Stimulated activated CD4-positive, alpha-beta T cell treated with anti-CD3 and anti-CD28 coated beads, TNF-alpha, amount 100 ng/mL, for 24 hours (primary cell): ENCODE measurements at regions not wholly inside any gene's neighbourhood (a gene's known extent, or its start where the extent isn't known, plus 50 kb on each side); places are given as distances from the start of the nearest gene placed in this dataset.

Experiments used
- DNase-seq, 3 experiments: peaks; one replicate each; pipeline ENCODE4 v3.0.0-alpha.2; 2020; ENCODE audit warnings: low read depth in 3 of 3

DNA sequence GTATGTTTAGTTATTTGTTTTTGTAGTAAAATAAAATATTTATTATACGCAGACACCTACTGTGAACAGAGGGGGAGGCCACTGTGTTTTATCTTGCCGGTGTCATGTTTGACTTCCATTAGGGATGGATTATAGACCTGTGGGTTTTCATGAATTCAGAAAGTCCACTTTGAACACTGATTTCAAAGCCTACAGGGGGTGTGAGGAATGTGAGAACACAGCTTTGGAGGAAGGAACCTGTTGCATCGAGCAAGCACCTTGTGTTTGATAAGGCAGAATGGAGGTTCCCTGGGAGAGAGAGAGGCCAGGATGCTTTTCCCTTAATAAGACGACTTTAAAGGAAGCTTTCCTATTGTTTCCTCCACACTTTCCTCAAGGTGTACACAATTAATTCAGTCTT lies 665.0 kb upstream of the MGMT start:
- no peak for DNase-seq

DNA sequence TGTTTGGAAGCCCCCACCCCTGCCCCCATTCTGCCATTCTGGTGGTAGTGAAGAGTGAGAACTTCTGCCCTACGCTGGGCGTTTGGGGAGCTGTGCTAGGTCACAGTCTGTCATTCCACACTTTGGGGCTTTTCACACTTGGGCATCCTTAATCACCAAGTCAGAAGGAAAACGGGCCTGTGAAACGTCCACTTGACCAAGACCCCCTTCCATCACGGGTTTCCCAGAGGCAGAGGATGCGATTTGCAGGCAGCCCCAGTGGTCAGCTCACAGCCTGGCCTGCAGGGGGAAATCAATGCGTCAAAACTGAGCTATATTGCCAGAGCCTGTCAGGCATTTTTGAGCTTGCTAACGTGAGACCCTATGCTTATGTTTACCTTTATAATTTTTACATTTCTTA lies 663.3 kb upstream of the MGMT start:
- no peak for DNase-seq

GRCh38 chr10:128804411-128804810 lies 662.6 kb upstream of the MGMT start:
- DNase-seq = no peak

GRCh38 chr10:128808921-128809440 lies 658.1 kb upstream of the MGMT start:
- no peak for DNase-seq

DNA sequence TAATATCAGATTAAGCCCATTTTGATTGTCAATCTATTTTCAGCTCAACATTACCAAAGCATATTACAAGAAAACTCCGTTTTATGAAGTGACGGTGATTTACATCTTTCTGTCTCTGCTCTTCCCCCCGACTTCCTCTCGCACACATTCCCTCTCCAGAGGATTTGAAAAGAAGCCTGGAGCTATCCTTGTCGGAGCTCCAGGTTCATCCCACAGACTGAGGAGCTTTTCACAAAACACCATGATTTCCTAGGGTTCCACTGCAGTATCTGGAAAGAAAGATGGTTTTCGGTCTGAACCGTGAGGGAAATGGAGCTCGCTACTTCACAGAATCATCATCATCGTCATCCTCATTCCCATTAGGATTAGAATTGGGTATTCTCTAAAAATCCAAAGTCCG lies 655.5 kb upstream of the MGMT start:
- no peak for DNase-seq

DNA sequence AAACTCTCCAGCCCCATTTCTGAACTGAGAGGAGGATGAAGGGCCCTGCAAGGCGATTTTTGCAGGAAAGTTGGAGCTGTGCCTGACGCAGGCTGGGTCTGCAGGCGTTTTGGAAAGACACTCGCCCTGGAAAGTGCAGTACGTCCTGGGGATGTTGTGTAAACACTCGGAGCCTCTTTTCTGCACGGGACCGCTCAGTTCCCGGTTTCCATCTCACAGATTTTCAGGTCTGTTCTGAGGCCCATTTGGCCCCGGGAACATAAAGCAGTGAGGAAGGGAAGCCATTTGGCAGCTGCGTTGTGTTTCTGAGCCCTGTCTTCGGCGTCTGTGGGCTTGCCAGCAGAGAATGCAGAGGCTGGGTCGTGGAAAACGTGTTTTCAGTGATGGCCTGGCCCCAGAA lies 655.0 kb upstream of the MGMT start:
- no peak for DNase-seq

- no peak for DNase-seq
These were observed 653.5 kb upstream of the MGMT start for GRCh38 chr10:128813574-128813973.

GRCh38 chr10:128814024-128814423 lies 653.0 kb upstream of the MGMT start:
- DNase-seq = no peak

GRCh38 chr10:128814782-128815181 lies 652.3 kb upstream of the MGMT start:
- no peak for DNase-seq

DNA sequence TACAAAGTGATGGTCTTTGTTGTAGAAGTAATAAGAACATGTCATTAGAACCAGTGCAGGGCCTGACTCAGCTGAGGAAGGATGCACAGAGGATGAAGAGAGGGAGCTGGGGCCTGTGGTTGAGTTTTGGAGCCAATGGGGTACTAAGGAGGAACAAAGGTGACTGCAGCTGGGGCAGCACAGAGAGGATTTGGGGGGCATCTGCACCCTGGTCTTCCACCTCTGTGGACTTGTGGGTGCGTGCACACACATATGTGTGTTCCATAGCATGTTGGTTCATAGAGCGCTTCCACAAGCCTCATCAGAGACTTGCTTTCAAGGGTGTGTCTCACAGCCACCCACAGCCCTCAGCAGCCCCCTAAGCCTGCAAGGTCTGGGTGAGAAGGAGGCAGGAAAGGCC lies 650.3 kb upstream of the MGMT start:
- DNase-seq = no peak

GRCh38 chr10:128817636-128818035 lies 649.4 kb upstream of the MGMT start:
- no peak for DNase-seq

- DNase-seq = no peak
These were observed 646.4 kb upstream of the MGMT start for GRCh38 chr10:128820663-128821062.

DNA sequence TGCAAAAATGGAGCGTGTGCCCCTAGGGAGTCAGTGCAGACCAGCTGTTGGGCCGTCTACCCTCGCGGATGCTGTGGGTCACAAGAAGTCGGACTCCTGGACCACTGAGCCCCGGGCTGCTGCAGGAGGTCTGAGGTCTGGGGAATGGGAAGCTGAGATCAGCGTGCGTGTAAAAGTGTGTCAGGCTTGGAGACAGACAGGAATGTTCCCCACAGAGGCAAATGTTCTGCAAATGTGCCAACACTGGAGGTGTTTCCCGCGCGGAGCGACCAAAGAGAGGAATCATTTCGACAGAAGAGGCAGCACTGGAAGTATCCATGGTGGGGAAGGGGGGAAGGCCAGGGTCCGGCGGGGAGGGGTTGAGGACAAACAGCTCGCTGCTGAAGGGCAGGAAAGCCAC lies 643.8 kb upstream of the MGMT start:
- no peak for DNase-seq

DNA sequence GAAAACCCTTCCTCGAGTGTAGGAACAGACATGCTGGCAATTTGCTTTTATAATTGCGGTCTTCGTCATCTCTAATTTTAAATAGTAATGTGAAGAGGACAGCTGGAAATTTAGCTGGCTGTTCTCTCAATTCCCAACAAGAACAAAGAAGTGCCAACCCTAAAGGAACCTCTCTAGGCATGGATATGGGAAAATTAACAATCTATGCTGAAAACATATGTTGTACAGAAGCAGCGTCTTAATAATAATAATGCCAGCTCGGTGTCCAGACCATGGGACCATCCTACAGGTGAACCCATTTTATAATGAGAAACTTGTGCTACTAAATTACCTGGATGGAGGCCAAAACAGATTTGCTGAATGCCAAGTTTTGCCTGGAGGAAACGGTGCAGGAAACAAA lies 641.4 kb upstream of the MGMT start:
- DNase-seq = no peak

DNA sequence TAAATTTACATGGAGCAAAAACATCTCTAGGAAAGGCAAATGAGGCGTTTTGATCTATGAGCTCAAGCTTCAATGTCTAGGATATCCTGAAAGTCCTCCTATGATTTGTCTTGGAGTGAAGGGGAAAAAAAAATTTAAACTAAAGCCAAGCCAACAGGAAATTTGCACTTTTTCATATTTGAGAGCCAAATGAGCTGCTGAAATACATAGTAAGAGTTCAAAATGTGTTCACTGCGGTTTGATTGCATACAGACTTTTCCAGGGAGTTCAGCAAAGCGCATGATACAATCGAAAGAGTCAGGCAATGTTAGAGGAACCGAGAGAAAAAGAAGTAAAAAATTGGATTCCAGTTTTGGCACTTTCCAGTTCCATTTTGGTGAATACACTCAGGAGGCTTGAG lies 633.4 kb upstream of the MGMT start:
- DNase-seq = no peak

DNA sequence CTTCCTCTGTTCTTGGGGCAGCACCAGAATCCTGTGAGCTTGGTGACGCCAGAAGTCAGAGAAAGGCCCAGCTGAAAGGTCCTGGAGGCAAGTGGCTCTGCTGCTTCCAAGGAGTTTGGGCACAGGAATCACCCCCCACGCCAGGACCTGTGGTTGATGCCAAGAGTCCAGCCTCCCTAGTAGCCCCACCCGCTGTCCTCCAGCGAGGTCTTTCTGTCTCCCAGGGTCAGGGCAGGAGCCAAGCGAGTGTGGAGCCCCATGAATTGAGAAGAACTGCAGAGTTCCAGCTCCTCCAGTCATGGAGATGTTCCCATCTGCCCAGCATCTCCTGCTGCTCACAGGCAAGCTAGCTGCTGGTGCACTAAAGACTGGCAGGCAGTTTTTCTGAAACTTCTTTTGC lies 631.7 kb upstream of the MGMT start:
- no peak for DNase-seq

DNA sequence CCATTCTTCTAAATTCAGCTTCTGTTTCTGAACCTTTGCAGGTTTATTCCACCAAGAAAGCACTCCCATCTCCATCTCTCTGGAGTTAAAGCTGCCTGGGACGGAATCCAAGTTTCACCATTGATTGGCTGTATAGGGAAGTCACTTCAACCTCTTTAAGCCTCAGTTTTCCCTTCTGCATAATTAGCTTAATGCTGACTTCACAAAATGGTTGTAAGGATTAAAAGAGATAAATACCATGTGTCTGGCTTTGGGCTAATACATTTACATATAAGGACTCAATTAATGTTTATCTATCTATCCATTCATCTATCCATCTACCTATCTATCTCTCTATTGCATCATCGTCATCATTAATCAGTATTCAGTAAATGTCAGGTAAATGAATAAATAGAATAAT lies 629.6 kb upstream of the MGMT start:
- DNase-seq = no peak

- no peak for DNase-seq
These were observed 627.9 kb upstream of the MGMT start for GRCh38 chr10:128839134-128839533.

GRCh38 chr10:128839701-128840100 lies 627.3 kb upstream of the MGMT start:
- DNase-seq = no peak

GRCh38 chr10:128843972-128844371 lies 623.1 kb upstream of the MGMT start:
- DNase-seq = no peak

GRCh38 chr10:128846927-128847326 lies 620.1 kb upstream of the MGMT start:
- no peak for DNase-seq

DNA sequence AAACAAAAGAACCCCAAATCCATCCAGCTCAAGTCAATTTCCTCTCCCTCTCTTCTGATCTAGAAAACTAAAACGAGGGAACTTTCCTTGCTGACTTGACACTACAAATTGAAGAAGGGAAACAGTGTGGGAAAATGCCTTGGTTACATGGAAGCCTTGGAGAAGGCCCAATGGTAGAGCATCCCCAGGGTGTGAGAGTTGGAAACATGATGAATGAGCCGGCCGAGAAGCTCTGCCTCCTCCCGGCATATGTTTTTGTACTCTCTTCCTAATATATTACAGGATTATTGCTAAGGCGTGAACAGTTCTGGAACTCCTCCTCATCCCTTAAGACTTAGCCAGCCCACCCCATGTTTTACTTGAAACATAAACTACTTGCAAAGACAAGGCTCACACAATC lies 618.2 kb upstream of the MGMT start:
- no peak for DNase-seq

DNA sequence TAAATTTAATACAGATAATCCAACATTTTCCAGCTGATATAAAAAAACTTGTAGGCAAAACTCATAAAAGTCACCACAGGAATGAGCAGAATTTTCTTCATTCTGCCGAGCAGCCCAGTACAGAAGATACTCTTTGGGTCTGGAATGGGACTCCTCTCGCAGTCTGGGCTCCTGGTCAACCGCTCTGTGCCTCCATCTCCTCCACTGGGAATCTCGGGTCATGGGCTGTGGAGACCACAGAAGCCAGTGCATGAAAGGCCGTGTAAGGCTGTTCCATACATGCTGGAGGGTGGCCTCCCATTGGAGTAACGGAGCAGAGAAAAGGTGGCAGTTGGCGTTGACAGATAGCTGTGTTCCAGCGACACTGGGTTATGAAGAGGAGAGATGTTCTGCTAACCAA lies 616.4 kb upstream of the MGMT start:
- no peak for DNase-seq

DNA sequence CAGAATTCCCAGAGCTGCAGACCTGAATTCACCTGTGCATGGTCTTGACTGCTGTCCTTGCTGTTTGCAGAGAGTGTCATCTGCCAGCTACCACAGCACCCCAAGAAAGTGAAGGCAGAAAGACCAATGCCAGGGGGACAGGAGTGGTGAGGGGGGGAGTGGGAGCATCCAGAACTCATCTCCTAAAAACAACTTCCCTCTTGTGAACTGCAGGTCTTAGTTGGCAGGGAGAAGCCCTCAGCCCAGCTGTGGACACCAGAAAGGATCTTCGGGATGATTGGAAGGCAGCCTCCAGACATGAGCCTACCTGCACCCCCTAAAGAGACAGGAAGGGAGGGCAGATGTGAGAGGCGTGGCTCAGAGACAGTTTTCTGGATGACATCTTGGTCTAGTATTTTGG lies 615.8 kb upstream of the MGMT start:
- DNase-seq = no peak

GRCh38 chr10:128851726-128852125 lies 615.3 kb upstream of the MGMT start:
- no peak for DNase-seq
